IMR-90 (cell line): ENCODE measurements at regions not wholly inside any gene's neighbourhood (a gene's known extent, or its start where the extent isn't known, plus 50 kb on each side); places are given as distances from the start of the nearest gene placed in this dataset.

Source experiments
- ATAC-seq: fragments of 200-7000 bp; cut with Tn5 transposase; 2 replicates; pipeline ENCODE4 v1.9.1; 2020; ENCODE audit warnings: low read depth, mild to moderate bottlenecking, moderate library complexity
- BruUV-seq: library from RNA; stranded (reverse); fragments of 400-500 nt; replicated peaks from 2 replicates; lab custom pipeline; 2021; lab: Mats Ljungman, UMichigan
- CTCF ChIA-PET: fragments of 300-600 bp; formaldehyde crosslinking; extraction: SDS; loops from one replicate; lab custom pipeline; 2021; ENCODE audit warnings: antibody characterized with exemption; lab: Yijun Ruan, JAX
- POLR2A ChIA-PET: fragments of 300-600 bp; sonication (Branson Sonifier 250); formaldehyde crosslinking; loops from one replicate; lab custom pipeline; 2022; ENCODE audit warnings: antibody characterized with exemption; ENCODE audit not compliant: unreplicated experiment; lab: Charles Lee
- DNase-seq: peaks from one replicate; pipeline ENCODE4 v3.0.0; 2013
- H2AFZ ChIP-seq: replicated peaks from 2 replicates; pipeline ENCODE3; 2013; ENCODE audit warnings: low read length, mild to moderate bottlenecking; ENCODE audit not compliant: poor library complexity
- H2AK5ac ChIP-seq: 2 replicates; pipeline ENCODE4 v1.6.1; 2013; ENCODE audit warnings: low read depth, low read length, inconsistent platforms
- H2AK9ac ChIP-seq: replicated peaks from 2 replicates; pipeline ENCODE3; 2013; ENCODE audit warnings: mild to moderate bottlenecking, low read depth, low read length, moderate library complexity; ENCODE audit not compliant: poor library complexity
- H2BK120ac ChIP-seq: 2 replicates; pipeline ENCODE4 v1.6.1; 2013; ENCODE audit warnings: low read depth, low read length, inconsistent platforms
- H2BK15ac ChIP-seq: 3 replicates; pipeline ENCODE4 v1.6.1; 2013; ENCODE audit warnings: low read depth, low read length, inconsistent platforms
- H2BK20ac ChIP-seq: 2 replicates; pipeline ENCODE4 v1.6.1; 2013; ENCODE audit warnings: low read depth, mild to moderate bottlenecking, inconsistent platforms, low read length, moderate library complexity
- H2BK5ac ChIP-seq: 2 replicates; pipeline ENCODE4 v1.6.1; 2013; ENCODE audit warnings: mild to moderate bottlenecking, low read depth, low read length, inconsistent platforms; ENCODE audit not compliant: poor library complexity, severe bottlenecking
- H3K14ac ChIP-seq: replicated peaks from 2 replicates; pipeline ENCODE4 v1.6.1; 2013; ENCODE audit warnings: low read depth, low read length, inconsistent platforms
- H3K18ac ChIP-seq: 2 replicates; pipeline ENCODE4 v1.6.1; 2013; ENCODE audit warnings: low read depth, low read length, control low read depth
- H3K23ac ChIP-seq: 2 replicates; pipeline ENCODE4 v1.6.1; 2013; ENCODE audit warnings: low read depth, low read length, inconsistent platforms
- H3K27ac ChIP-seq: 2 replicates; pipeline ENCODE4 v1.5.1; 2013; ENCODE audit warnings: mild to moderate bottlenecking, control low read depth, low read length; ENCODE audit not compliant: insufficient read depth
- H3K27me3 ChIP-seq: 2 replicates; pipeline ENCODE4 v1.6.1; 2013; ENCODE audit warnings: low read length; ENCODE audit not compliant: control insufficient read depth, insufficient read depth
- H3K36me3 ChIP-seq: 2 replicates; pipeline ENCODE4 v1.6.1; 2013; ENCODE audit warnings: low read length, mixed read lengths; ENCODE audit not compliant: control insufficient read depth, insufficient read depth
- H3K4ac ChIP-seq: 2 replicates; pipeline ENCODE4 v1.6.1; 2013; ENCODE audit warnings: low read depth, low read length, inconsistent platforms
- H3K4me1 ChIP-seq: 2 replicates; pipeline ENCODE4 v1.6.1; 2013; ENCODE audit warnings: low read length, mixed read lengths; ENCODE audit not compliant: control insufficient read depth, insufficient read depth
- H3K4me2 ChIP-seq: 2 replicates; pipeline ENCODE4 v1.6.1; 2013; ENCODE audit warnings: low read depth, mild to moderate bottlenecking, control low read depth, low read length, moderate library complexity
- H3K4me3 ChIP-seq: 2 replicates; pipeline ENCODE4 v1.5.1; 2013; ENCODE audit warnings: low read depth, mild to moderate bottlenecking, control low read depth, low read length, moderate library complexity; ENCODE audit not compliant: insufficient read depth
- H3K56ac ChIP-seq: 2 replicates; pipeline ENCODE4 v1.6.1; 2013; ENCODE audit warnings: low read length, inconsistent platforms; ENCODE audit not compliant: insufficient read depth; ENCODE audit errors: extremely low read depth
- H3K79me1 ChIP-seq, 2 experiments: 2 replicates each; pipeline ENCODE4 v1.6.1; 2013; ENCODE audit warnings: low read length in 2 of 2, inconsistent platforms in 1 of 2, low read depth in 1 of 2
- H3K9ac ChIP-seq: 2 replicates; pipeline ENCODE4 v1.6.1; 2013; ENCODE audit warnings: low read depth, low read length, control low read depth
- H3K9me1 ChIP-seq: 2 replicates; pipeline ENCODE4 v1.6.1; 2013; ENCODE audit warnings: low read length, inconsistent platforms; ENCODE audit not compliant: insufficient read depth
- H3K9me3 ChIP-seq: 2 replicates; pipeline ENCODE4 v1.6.1; 2013; ENCODE audit warnings: low read length; ENCODE audit not compliant: control insufficient read depth, insufficient read depth
- H4K20me1 ChIP-seq: 2 replicates; pipeline ENCODE4 v1.6.1; 2013; ENCODE audit warnings: low read length, inconsistent platforms; ENCODE audit not compliant: insufficient read depth
- H4K5ac ChIP-seq: 2 replicates; pipeline ENCODE4 v1.6.1; 2013; ENCODE audit warnings: mild to moderate bottlenecking, low read depth, low read length, control low read depth
- H4K8ac ChIP-seq, 2 experiments: 2 replicates each; pipeline ENCODE4 v1.6.1; 2013; ENCODE audit warnings: low read depth in 2 of 2, low read length in 2 of 2, control low read depth in 1 of 2, inconsistent platforms in 1 of 2
- H4K91ac ChIP-seq: 2 replicates; pipeline ENCODE4 v1.6.1; 2013; ENCODE audit warnings: low read depth, low read length, inconsistent platforms; ENCODE audit not compliant: insufficient read depth
- BHLHE40 ChIP-seq: fragments of 150-350 bp; IDR thresholded peaks from 2 replicates; pipeline ENCODE4 v1.6.1; 2016; ENCODE audit warnings: mild to moderate bottlenecking, low read depth, low read length
- CHD1 ChIP-seq: IDR thresholded peaks from 2 replicates; pipeline ENCODE4 v1.6.1; 2012; ENCODE audit warnings: low read depth, low read length, improper control_type of control experiment
- MAFK ChIP-seq: IDR thresholded peaks from 2 replicates; pipeline ENCODE4 v1.6.1; 2012; ENCODE audit warnings: low read depth, low read length, improper control_type of control experiment
- MAZ ChIP-seq: IDR thresholded peaks from 2 replicates; pipeline ENCODE4 v1.6.1; 2012; ENCODE audit warnings: low read depth, mild to moderate bottlenecking, low read length, improper control_type of control experiment, moderate library complexity, borderline replicate concordance
- RCOR1 ChIP-seq: IDR thresholded peaks from 2 replicates; pipeline ENCODE4 v1.6.1; 2012; ENCODE audit warnings: mild to moderate bottlenecking, low read length, improper control_type of control experiment; ENCODE audit not compliant: insufficient replicate concordance
- SMC3 ChIP-seq: fragments of 150-350 bp; IDR thresholded peaks from 2 replicates; pipeline ENCODE4 v1.6.1; 2016; ENCODE audit warnings: low read depth, mild to moderate bottlenecking, antibody characterized with exemption, low read length, moderate library complexity
- USF2 ChIP-seq: fragments of 150-350 bp; IDR thresholded peaks from 2 replicates; pipeline ENCODE4 v1.6.1; 2017; ENCODE audit warnings: mild to moderate bottlenecking, antibody characterized with exemption, low read length, low read depth
- dilution Hi-C: fragments of 300-500 bp; cut with HindIII; formaldehyde crosslinking; loops from one replicate; pipeline ENCODE4 v1.14.3; 2018; ENCODE audit warnings: low sequenced_read_pairs; ENCODE audit not compliant: unreplicated experiment
- in situ Hi-C: fragments of 300-500 bp; cut with MboI; formaldehyde crosslinking; loops from 3 replicates; pipeline ENCODE4 v1.14.3; 2019; ENCODE audit warnings: low sequenced_read_pairs, inconsistent platforms, mixed read lengths
- intact Hi-C: fragments of 100-400 bp; cut with micrococcal nuclease; formaldehyde crosslinking; loops from 2 replicates; pipeline ENCODE4 v1.10.0; 2022

GRCh38 chr11:42023267-42023666 lies 563.8 kb upstream of the LRRC4C start:
- ATAC-seq (no peak), DNase-seq (no peak)
- H3K36me3 ChIP-seq: no peaks in the 10 kb centered on the region
- no peak overlapping the region for H3K18ac ChIP-seq
- BruUV-seq: no TSS peak
- no peak overlapping the region for H4K5ac ChIP-seq
- no peak overlapping the region for H4K91ac ChIP-seq
- no peaks in the 10 kb centered on the region for H3K9me1 ChIP-seq
- H3K9ac ChIP-seq: no peak overlapping the region
- in situ Hi-C loops: no loop called here
- H3K4me2 ChIP-seq: no peak overlapping the region
- H3K79me1 ChIP-seq: no peaks in the 10 kb centered on the region
- no peak overlapping the region for H2BK15ac ChIP-seq
- ChIA-PET CTCF (no interaction called here), POLR2A (no interaction called here)
- H2AK9ac ChIP-seq: no peak overlapping the region
- no peak overlapping the region for H2AK5ac ChIP-seq
- intact Hi-C loops: no loop called here
- no peaks in the 10 kb centered on the region for H4K20me1 ChIP-seq
- no peak overlapping the region for H2BK20ac ChIP-seq
- no peak overlapping the region for H4K8ac ChIP-seq
- 0 out of 2 replicates have a peak, but pooled peaks cover 8% of the 10 kb centered on the region for H3K9me3 ChIP-seq
- dilution Hi-C loops: no loop called here
- no peak overlapping the region for H3K27ac ChIP-seq
- no peak overlapping the region for H3K23ac ChIP-seq
- H3K56ac ChIP-seq: no peak overlapping the region
- no peaks in the 10 kb centered on the region for H3K27me3 ChIP-seq
- TF ChIP-seq BHLHE40 (no peak), RCOR1 (no peak), USF2 (no peak), CHD1 (no peak), MAZ (no peak), SMC3 (no peak), MAFK (no peak)
- no peak overlapping the region for H2BK120ac ChIP-seq
- no peak overlapping the region for H3K14ac ChIP-seq
- no peak overlapping the region for H2AFZ ChIP-seq
- H2BK5ac ChIP-seq: no peak overlapping the region
- no peak overlapping the region for H3K4me3 ChIP-seq
- H3K4me1 ChIP-seq: no peaks in the 10 kb centered on the region
- H3K4ac ChIP-seq: no peak overlapping the region
